Transverse colon (tissue), 3 donors: ENCODE measurements at regions not wholly inside any gene's neighbourhood (a gene's known extent, or its start where the extent isn't known, plus 50 kb on each side); places are given as distances from the start of the nearest gene placed in this dataset.

Experiments
- CTCF ChIP-seq, 5 experiments: fragments of 200-600 bp in 3 of 5; fragments of 450-650 bp in 2 of 5; sonication (generic) in 3 of 5; IDR thresholded peaks; 1 replicate in 2 of 5; 2 replicates in 3 of 5; pipeline ENCODE4 v1.5.1; 2016 to 2017; ENCODE audit warnings: antibody characterized with exemption in 5 of 5, inconsistent platforms in 3 of 5, mild to moderate bottlenecking in 2 of 5, moderate library complexity in 1 of 5
- POLR2A ChIP-seq: fragments of 450-650 bp; IDR thresholded peaks from one replicate; pipeline ENCODE4 v1.6.1; 2016; ENCODE audit warnings: antibody characterized with exemption, mild to moderate bottlenecking, moderate library complexity

GRCh38 chr6:85920782-85921181 lies 278.1 kb upstream of the SYNCRIP start:
- no peak for TF ChIP-seq CTCF (IDR thresholded peaks at IDR 0.05)
- no peak for TF ChIP-seq POLR2A
